ENCODE measurements at regions not wholly inside any gene's neighbourhood (a gene's known extent, or its start where the extent isn't known, plus 50 kb on each side); places are given as distances from the start of the nearest gene placed in this dataset.
"Not testable (repeated sequence)": the region's sequence is repeated elsewhere in the genome, so short reads cannot be mapped to it uniquely, and the experiment has no call there.

DNA sequence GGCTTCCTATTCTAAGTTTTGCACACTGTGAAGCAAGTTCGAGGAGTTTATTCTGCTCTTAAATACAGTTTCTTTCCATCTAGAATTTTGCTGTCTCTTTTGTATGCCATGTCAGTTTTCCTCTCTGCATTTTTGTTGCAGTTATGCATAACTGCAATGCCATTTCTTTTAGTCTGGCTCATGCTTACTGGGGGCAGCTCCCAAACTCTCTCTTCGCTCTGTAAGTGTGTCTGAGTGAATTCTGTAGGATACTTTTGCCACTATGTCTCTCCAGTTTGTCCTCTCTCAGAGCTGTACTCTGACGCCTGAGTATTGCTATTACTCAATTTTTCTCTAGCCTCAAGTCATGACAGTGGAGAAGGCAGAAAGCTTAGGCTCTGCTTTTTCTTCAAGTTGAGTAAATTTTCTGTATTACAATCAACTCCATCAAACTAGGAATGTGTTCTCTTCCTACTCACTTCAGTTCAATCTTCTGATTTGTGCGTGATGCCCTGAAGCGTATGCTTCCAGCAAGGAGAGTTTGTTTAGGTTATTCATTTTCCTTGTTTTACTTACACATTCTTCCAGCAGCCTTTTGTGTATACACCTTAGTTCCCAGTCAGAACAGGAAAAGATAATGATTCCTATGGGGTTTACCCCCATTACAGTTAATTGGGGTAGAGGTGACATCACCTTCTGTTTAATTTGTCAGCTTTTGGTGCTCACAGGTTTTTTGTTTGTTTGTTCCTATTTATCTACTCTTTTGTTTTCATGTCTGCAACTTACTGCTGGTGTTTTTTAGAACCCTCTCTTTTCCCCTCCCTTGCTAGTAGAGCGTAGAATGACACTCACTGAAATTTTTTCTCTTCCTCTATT lies 430.9 kb downstream of the BCKDHB start:
- FAIRE-seq, result no peak

DNA sequence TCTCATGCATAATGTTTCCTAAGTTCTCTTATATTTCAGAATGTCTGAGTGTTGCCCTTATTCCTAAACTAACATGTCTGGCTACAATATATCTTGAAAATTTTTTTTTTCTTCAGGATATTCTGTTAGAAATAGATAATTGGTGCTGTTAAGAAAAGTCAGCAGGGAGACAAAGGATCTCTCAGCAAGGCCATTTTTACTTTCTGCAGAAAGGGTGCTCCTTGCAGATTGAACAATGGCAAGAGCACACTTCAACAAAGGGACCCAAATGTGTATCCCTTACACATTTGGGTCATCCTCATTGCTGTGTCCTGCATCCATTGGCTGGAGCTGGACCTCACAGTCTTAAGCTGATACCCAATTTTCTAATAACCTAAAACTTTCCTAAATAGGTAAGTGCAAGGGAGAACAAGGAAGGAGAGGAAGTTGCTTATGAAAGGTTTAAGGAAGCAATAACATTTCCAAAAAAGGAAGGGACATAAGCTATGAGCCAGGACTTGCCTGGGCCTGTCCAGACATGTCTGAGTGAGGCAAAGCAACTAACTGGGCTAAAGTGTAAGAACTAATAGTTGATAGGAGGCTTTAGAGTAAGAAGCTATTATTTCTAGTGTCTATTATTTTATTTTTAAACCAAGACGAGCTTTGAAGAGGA lies 429.6 kb downstream of the BCKDHB start:
- FAIRE-seq, result no peak

DNA sequence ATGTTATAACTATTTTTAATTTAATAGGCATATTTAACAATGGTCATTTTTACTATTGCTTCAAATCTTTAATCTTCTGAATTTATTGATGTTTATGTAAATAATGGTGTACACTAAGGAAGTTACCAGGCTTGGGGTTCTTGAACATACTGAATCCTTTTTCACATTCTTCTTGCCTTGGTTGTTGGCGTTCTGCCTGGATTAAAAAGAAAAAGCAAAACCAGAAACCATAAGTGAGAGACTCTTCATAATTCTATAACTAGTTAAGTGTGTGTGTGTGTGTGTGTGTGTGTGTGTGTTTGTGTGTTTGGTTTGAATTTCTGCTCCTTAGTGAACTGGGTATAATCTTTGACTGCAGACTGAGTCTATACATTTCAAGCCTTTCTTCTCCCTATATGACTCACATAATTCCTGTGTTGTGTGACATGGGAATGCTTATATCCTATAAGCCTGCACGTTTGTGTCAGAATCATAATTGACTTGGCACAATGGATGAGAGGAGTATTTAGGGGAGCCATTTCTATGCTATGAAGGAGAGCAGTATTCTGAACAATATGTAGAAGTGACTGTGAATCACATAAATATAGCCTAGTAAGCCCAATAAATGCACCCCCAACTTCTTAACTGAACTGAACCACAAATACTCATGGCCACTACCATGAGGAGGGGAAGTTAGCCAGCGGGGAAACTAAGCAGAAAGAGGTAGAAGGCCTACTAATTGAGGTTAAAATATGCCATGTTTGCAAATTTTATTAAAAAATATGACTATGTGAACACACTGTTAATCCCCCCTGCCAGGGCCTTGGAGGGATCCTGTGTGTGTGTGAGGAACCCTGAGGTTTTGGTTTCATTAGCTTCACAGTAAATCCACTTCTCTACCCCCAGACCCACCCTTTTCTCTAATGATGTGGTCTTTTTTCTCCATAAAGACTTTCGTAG lies 425.5 kb downstream of the BCKDHB start:
- FAIRE-seq, result no peak

DNA sequence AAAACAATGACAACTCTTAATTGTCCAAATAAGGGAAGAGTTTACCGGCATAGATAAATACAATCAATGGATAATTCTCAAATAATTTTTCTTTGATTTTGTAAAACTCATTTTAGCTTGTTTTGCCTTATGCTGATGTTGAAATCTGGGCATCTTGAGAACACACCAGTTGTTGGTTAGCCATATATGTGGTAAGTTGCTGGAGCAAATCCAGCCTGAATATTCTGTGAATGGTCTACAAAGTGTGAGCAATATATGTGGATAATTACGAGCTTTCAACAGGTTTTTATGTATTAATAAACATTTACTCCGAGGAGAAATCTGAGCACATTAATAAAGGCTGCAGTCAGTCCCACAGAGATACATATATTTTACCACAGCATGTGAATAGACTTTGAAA lies 423.6 kb downstream of the BCKDHB start:
- FAIRE-seq, result no peak

DNA sequence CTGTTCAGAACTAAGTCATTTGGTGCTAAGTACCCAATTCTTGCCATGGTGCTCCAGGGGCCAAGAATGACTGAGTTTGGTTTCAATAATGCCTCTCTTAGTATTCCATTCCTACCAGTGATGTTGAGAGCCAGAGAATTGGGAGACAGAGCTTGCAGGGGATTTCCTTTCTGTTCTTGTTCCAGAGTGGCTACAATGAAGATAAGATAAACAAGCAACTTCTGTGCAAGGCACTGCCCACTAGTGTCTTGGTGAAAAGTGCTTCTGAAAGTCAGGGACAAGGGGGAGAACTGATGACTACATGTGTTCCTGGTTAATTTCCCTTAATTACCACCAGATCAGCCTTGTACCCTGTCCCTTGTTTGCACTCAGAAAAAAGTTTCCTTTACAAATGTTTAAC lies 421.6 kb downstream of the BCKDHB start:
- no peak for FAIRE-seq

DNA sequence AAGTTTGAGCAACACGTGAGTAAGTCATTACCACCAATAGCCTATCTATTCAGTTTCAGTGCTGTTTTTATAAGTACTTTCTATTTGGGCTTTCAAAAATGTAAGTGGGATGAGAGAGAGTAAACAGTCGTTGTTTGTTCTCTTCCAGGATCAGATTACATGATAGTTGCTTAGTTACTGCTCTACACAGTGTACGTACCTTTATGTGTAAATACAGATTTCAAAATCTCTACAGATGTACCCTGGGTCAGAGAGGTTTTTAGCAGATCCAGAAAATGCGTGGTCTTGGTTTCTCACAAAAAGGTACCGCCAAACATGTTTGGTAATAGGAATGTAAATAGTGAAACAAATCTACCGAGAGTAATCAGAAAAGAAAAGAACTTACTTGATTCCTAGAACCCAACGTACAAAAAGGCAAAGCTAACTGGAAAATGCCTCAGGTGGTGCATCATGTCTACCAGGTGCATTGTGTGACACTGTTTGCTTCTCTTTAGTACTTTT lies 421.1 kb downstream of the BCKDHB start:
- peak; percentile 26 for FAIRE-seq

DNA sequence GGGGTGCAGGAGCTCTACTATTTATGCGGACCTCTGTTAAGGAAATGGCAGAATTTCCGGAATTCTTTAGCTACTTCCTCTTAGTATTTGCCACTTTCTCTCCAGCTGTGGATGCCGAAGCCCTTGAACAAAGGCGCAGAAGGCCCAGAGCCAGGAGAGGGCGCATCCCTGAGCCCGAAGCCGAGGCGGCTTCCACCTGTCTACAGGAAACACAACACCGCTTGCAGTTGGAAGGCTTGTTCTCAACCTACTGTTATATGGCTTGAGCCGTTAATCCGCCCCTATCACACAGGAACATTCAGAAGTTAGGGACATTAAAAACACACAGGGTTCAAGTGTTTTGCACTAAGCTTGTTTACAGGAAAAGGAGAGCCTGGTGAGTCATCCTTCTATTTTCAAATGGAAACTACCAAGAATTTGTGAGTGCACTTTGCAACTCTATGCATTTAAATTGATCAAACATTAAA lies 417.1 kb downstream of the BCKDHB start:
- FAIRE-seq, result no peak

DNA sequence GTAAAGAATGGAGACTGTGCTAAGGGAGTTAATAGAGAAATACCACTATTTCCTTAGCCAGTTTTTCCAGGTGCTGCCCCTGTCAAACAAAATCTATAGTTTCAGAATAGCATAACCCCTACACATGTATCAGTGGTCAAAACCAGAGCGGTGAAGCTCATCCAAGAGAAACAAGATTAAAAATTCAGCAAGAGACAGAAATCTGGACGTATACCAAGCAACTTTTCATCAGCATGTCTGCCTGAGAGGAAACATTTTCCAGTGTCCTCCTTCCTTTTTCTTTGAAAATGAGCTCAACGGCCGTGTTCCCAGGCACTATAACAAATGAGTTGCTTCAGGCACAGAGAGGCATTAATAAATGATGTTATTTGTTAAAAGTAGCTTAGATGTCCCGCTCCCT lies 416.5 kb downstream of the BCKDHB start:
- FAIRE-seq, result no peak

DNA sequence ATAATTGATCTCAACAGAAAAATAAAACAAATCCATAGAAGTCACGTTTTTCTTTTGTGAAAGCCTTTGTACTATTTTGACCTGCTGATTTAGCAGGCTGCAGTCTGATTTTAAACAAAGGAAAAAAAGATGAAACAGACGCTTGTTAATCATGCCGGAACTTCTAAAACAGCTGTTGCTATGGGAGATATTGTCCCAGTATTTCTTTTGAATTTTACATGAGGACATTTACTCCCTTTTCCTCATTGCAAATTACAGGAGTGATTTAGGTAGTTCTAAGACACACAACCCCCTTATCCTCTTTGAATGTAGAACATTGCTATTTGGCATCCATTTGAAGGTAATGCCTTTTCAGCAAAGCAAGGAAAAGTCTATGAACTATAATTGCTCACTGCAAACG lies 416.1 kb downstream of the BCKDHB start:
- peak; percentile 15 for FAIRE-seq

DNA sequence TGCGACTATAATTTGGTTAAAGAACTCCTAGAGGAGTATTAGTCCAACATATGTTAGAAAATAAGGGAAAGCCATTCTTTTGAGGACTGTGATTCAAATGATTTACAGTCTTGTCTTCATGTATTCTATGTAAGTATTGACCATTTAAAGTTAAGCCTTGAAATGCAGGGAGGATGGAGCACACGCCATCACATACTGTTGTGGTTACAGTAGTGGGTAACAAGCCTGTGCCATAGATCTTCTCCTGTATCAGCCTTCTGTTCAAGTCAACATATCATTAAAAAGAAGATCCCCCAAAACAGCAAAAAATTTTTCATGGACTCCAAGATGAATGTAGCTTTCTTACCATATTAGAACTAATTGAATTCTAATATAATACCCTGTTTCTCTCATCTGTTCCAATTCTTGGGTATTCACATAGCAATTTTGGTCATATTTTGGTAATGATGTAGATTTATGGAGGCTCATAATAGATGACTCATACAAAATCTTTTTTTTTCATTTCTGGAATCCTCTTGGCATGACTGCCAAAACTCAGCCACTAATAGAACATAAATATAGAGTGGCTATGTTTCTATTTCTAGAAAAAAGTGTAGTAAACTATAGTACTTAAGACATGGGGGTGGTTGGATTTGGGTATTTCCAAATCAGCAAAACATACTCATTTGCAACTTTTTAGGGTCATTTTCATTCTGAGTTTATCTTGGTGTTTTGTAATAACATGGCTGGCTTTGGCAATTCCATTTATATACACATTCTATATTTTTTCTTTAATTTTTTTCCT lies 413.5 kb downstream of the BCKDHB start:
- FAIRE-seq, result no peak

DNA sequence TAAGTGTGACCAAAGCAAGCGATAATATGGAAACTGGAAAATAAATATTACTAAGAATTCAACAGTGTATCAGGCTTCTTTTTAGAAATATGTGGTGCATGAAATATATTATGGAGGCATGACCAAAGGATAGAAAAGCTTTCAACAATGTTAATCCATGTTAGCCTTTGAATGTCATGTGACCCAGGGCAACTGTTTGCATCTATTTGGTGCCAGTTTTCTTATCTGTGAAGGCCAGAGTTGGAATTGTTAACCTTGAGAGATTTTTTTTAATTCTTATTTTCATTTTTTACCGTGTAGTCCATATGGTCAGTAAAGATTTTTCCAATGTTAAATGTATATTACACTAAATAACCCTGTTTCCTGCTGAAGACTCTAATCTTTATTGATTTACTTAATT lies 411.1 kb downstream of the BCKDHB start:
- FAIRE-seq, result no peak

DNA sequence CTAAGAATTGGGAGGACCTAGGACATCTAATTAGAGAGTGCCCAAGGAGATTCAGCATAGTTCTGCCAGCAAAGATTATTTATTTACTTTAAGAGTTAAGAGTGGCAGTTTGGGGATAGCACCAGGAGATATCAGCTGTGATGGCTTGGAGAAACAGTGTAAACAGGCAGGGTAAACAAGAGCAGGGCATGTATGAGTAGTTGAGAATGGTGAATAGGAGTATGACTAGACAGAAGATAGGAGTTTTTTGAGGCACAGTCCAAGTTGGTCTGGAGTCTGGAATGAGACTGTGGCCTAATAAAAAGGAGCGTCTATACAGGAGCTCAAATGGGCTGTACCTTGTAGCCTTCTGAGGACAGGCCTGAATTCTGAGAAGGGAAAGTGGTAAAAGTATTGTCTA lies 404.1 kb downstream of the BCKDHB start:
- FAIRE-seq, result not testable (repeated sequence)

DNA sequence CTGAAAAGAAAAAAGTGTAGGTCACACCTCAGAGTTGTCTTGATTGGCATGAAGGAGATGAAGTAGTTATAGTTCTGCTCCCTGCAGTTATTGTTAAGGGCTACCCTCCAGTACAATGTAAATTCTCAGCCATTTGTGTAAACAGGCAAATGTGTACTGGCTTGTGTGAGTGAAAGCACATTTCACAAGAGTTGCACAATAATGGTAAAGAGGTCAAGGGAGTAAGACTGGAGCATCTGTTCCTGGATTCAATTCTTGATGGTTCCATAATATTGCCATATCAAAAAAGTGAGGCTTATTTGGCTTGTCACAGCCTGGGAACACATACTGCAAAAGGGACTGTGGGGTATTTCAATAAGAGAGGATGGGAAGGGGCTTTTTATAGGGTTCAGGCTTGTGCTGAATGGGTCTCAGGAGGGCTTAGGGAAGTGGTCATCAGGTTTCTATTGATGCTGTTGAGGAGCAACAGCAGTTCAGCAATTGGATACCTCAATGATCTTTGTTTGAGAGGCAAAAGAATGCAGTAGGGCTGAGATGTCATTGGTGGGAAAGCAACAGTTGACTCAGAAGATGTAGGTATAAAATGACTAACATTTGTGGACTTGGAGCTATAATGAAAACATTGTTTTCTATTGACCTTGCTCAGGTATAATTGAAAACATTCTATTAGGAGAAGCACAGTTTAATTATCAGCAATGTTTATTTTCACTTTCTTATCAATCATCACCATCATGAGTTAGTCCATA lies 402.6 kb downstream of the BCKDHB start:
- FAIRE-seq, result no peak

DNA sequence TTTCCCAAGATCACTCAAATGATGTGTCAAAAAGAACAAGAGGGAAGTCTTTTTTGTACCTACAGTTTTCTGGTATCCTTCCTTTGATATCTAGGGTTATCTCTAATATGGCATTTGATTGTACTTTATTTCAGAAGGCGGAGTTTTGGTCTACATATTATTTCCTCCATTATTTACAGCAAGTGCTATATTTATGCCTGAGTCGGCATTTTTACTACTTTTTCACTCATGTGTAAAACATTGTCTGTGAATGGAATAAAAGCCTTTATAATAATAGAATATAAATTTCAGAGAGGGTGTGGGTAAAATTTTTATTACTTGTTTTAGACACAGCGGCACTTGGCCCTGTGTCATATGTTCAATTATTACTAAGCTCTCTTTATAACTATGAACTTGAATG lies 398.4 kb downstream of the BCKDHB start:
- FAIRE-seq, result no peak

DNA sequence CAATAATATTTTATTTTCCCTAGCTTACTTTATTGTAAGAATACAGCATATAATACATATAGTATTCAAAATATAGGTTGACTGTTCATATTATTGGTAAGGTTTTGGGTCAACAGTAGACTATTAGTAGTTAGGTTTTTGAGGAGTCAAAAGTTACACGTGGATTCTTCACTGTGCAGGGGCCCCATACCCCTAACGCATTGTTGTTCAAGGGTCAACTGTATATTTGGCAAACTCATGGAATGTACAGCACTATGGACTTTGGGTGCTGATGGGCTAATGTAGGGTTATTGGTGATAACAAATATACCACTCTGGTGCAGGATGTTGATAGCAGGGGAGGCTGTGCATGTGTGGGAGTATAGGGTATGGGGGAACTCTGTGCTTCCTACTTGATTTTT lies 397.2 kb downstream of the BCKDHB start:
- no peak for FAIRE-seq

DNA sequence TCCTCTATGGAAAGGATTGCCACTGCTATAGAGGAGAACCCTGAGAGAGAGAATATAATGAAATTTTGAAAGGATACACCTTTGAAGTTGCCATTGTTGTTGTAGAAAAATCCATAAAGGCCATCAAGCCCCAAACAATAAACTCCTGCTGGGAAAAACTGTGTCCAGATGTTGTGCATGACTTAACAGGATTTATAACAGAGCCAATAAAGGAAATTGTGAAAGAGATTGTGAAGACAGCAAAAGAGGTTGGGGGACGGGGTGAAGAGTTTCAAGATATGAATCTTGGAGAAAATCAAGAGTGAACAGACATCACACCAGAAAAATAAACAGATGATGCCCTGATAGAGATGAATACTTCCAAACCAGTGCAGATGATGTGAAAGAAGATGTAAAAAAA lies 396.4 kb downstream of the BCKDHB start:
- FAIRE-seq, result no peak

DNA sequence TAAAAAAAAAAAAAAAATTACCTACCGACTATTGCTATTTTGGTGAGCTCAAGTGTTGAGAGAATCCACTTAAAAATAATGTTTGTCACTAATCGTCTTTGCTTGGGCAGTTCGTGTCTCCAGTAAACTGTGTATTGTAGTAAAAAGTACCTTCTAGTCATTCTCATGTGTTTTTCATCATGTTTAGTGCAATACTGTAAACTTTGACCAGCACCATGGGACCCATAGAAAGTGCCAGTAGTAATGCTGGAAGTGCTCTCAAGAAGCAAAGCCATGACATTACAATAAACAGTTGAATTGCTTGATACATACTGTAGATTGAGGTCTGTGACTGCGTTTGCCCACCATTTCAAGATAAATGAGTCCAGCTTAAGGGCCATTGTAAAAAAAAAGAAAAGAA lies 395.2 kb downstream of the BCKDHB start:
- FAIRE-seq, result no peak

DNA sequence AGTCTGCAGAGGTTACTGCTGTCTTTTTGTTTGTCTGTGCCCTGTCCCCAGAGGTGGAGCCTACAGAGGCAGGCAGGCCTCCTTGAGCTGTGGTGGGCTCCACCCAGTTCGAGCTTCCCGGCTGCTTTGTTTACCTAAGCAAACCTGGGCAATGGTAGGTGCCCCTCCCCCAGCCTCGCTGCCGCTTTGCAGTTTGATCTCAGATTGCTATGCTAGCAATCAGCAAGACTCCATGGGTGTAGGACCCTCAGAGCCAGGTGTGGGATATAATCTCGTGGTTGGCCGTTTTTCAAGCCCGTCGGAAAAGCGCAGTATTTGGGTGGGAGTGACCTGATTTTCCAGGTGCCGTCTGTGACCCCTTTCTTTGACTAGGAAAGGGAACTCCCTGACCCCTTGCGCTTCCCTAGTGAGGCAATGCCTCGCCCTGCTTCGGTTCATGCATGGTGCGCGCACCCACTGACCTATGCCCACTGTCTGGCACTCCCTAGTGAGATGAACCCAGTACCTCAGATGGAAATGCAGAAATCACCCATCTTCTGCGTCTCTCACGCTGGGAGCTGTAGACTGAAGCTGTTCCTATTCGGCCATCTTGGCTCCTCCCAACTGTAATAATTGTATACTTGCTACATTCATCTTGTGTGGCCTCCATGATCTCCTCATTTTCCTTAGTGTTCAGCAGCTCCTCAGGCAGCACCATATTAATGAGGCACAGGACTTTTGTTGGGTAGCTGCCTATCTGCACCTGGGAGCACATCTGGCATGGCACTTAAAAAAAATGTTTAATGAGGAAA lies 391.4 kb downstream of the BCKDHB start:
- not testable (repeated sequence) for FAIRE-seq

DNA sequence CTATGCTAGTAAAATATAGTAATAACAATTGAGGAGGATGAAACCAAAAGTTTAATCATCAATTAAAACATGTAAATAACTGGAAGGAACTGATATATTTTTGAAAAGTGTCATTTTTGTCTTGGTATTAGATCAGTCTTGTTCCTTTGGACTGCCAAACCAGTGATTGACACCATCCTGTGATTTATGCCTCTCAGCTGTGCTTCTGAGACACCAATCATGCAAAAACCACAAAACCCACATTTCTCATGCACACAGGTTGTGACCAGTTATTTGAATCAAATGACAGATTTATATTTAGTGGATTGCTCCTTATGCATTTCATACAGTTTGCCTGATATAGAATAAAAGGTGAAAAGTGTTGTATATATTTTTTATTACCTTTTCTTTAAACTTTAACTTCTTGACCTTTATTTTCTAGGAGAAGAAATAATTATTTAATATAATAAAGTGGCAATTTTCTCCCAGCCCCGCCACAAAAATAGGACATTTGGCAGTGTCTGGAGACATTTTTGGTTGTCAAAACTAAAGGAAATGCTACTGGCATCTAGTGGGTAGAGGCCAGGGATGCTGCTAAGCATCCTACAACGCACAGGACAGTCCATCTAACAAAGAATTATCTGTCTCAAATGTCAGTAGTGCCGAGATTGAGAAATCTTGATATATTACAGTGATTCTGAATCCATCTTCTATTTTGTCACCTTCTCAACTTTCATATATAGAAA lies 383.6 kb downstream of the BCKDHB start:
- no peak for FAIRE-seq

DNA sequence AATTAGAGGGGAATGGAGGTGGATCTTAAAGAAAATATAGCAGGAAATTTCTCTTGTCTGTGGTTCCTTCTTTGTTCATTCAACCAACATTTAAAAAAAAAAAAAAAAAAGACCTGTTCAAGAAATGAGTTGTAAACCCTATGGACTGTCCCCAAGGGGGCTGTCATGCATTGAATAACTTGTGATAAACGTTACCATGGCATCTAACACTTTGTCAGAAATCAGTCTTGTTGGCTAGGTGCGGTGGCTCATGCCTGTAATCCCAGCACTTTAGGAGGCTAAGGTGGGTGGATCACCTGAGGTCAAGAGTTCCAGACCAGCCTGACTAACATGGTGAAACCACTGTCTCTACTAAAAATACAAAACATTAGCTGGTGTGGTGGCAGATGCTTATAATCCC lies 381.7 kb downstream of the BCKDHB start:
- no peak for FAIRE-seq
